Activated naive CD4-positive, alpha-beta T cell treated with anti-CD3 and anti-CD28 coated beads, Interleukin-2, amount 50 U/mL, for 72 hours (primary cell): ENCODE measurements at regions not wholly inside any gene's neighbourhood (a gene's known extent, or its start where the extent isn't known, plus 50 kb on each side); places are given as distances from the start of the nearest gene placed in this dataset.

ENCODE experiments used
- ATAC-seq, 2 donors: fragments of 150-1000 bp; cut with Tn5 transposase; 2 replicates each; pipeline ENCODE4 v1.10.0; 2021; ENCODE audit warnings: mild to moderate bottlenecking in 2 of 2, moderate library complexity in 2 of 2
- DNase-seq, 2 donors: peaks; one replicate each; pipeline ENCODE4 v3.0.0; 2021 to 2022; ENCODE audit warnings: low spot score in 2 of 2
- H3K27ac Mint-ChIP-seq, 2 donors: one replicate each; pipeline ENCODE4 v1.8.0; 2022; ENCODE audit warnings: mild to moderate bottlenecking in 2 of 2, mixed read lengths in 2 of 2
- H3K36me3 Mint-ChIP-seq, 2 donors: one replicate each; pipeline ENCODE4 v1.8.0; 2022; ENCODE audit warnings: mixed read lengths in 2 of 2
- H3K9me3 Mint-ChIP-seq, 2 donors: one replicate each; pipeline ENCODE4 v1.8.0; 2022; ENCODE audit warnings: mixed read lengths in 2 of 2

DNA sequence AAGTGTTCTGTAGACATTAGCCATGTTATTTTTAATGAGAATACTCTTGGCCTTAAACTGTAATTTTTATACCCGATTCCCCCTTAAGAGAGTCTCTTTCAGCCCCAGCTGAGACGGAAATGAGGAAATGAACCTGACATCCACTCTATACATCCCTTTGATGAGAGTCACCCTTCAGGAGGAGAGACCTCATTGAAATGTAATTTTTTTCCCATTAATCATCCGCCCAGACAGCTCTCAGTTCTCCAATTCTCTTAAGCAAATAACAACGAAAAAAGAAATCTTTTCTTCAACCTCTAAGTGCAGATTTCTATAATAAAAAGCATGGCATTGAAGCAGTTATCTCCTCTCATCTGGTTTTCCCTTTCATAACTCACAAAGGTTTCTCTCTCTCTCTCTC, 243.8 kb upstream of the PMEPA1 start:
- no peak for DNase-seq
- Mint-ChIP-seq H3K27ac (no peak overlapping the region), H3K36me3 (no peaks in the 10 kb centered on the region), H3K9me3 (peaks cover 3 to 4% of the 10 kb centered on the region in 2 donors)
- ATAC-seq = no peak

DNA sequence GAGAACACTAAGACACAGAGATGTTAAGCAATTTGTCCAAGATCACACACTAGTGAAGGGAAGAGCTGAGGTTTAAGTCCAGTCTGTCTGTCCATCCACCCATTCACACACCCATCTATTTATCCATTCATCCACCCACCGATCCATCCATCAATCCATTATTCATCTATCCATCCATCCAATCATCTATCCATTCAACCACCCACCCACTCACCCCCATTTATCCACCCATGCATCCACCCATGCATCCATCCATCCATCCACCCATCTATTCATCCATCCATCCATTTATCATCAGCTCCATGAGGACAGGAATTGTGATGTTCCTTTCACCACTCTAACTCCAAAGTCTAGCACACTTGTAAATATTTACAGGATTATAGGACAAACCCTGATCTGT, 242.3 kb upstream of the PMEPA1 start:
- no peak for ATAC-seq

DNA sequence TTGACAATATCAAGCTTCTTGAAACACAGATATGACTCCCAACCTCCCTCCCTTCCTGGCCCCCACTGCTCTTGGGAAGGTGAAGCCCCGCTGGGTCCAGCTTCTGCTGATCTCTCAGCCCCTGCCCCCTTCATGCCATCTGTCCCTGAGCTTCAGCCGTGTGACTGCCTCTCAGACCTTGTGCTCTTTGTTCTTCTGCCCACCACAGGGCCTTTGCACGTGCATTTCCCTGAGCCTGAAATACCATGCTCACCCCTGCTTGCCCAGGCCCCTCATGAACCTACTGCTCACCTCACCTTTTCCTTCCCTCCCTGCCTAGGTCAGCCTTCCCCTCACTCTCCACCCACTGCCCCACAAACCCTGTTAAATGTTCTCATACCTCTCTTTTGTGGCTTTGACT, 241.7 kb upstream of the PMEPA1 start:
- Mint-ChIP-seq H3K27ac (no peak overlapping the region), H3K9me3 (peaks cover 3 to 4% of the 10 kb centered on the region in 2 donors), H3K36me3 (no peaks in the 10 kb centered on the region)
- DNase-seq (no peak), ATAC-seq (no peak)

More for the DNA sequence above, 242.3 kb upstream of the PMEPA1 start:
- Mint-ChIP-seq H3K36me3 (no peaks in the 10 kb centered on the region), H3K9me3 (peaks cover 3 to 4% of the 10 kb centered on the region in 2 donors), H3K27ac (no peak overlapping the region)
- DNase-seq = no peak

DNA sequence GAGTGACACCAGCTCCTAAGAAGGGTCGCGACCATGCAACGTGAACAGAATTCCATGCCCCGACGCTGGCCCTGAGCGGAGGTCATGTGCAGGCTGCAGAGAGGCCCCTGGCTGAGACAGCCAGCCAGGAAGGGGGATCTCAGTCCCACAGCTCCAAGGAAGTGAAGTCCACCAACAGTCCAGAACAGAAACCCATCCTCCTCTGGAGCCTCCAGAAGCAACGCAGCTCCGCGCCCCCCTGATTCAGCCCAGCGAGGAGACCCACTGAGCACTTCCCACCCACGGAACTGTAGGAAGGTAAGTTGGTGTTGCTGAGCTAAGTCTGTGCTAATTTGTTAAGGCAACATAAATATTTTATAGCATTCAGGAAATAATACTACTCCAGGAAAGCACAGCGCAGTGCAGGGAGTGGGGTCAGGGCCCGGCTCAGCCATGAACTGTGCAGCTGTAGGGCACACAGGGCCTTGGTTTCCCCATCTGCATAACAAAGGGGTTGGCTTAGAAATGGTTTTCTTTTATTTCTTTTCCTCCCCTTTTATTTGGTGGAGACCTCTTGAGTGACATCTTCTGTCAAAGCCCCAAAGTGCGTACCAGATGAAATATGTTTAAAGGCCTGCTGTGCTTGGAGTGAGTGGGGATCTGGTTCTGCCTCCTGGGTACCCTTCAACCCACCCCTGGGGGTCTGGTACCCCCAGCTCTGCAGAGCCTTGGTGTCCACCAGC, 241.1 kb upstream of the PMEPA1 start:
- ATAC-seq = no peak
- no peak for DNase-seq
- no peaks in the 10 kb centered on the region for H3K36me3 Mint-ChIP-seq
- no peak overlapping the region for H3K27ac Mint-ChIP-seq
- H3K9me3 Mint-ChIP-seq = peaks cover 3 to 4% of the 10 kb centered on the region in 2 donors

DNA sequence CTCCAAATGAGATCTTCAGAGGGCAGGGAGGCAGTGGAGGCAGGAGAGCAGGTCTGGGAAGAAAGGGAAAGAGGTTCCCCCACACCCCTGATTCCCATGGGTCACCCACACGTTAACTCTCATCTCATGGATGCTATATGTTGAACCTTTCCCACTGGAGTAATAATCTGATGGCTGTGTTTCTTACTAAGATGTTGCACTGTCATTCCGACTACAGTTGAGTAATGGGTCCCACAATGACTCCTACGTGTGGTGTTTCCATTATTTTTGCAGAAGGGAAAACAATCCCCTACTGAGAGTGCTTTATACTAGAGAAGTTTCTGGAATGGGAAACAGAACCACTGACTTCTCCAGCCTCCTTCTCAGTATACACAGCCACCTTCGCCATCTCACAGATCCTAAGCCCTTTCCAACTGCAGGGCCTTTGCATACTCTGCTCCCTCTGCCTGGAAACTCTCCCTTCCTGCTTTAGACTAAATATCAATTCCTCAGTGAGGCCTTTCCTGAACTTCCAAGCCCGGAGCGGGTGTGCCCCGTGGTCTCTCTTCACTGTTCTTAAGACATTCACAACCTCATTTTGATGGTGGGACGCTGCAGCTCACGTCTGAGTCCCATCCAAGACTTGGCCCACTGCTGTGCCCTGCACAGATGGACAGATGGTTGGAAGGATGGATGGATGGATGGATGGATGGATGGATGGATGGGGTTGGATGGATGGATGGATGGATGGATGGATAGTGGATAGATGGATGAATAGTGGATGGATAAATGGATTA, 238.6 kb upstream of the PMEPA1 start:
- DNase-seq = no peak
- ATAC-seq = no peak
- peaks cover 0 to 4% of the 10 kb centered on the region in 2 donors for H3K9me3 Mint-ChIP-seq
- H3K36me3 Mint-ChIP-seq = no peaks in the 10 kb centered on the region
- H3K27ac Mint-ChIP-seq = no peak overlapping the region

DNA sequence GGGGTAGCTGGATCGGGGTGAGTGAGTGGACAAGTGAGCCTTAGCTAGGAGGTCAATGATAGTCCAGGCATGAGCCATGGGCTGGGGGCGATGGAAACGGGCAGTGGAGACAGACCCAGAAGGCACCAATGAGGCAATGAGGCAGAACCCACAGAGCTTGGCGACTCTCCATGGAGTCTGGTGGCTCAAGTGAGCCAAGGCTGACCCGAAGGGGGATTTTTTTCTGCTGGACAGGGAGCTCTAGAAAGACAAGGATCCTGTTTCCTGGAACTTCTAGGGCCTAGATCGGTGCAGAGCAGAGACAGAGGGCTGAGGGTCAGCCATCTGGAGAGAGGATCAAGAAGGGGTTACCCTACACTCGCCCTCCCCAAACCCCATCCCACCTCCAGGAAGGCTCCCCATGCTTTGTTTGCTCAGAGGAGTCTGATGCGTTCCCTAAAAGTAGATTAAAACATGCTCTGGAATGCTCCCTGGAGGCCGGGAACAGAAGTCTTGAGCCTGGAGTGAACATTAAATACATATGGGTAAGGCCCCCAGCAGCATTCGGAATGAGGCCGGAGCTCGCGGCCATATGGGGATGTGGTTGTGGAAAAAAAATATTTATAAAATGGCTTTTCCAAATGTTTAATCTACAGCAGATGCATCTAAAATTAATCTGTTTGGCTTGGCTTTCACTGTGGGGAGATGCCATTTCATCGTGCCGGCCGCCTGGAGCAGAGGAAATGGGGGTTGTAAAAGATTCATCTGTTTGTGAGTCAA, 237.8 kb upstream of the PMEPA1 start:
- ATAC-seq = no peak

DNA sequence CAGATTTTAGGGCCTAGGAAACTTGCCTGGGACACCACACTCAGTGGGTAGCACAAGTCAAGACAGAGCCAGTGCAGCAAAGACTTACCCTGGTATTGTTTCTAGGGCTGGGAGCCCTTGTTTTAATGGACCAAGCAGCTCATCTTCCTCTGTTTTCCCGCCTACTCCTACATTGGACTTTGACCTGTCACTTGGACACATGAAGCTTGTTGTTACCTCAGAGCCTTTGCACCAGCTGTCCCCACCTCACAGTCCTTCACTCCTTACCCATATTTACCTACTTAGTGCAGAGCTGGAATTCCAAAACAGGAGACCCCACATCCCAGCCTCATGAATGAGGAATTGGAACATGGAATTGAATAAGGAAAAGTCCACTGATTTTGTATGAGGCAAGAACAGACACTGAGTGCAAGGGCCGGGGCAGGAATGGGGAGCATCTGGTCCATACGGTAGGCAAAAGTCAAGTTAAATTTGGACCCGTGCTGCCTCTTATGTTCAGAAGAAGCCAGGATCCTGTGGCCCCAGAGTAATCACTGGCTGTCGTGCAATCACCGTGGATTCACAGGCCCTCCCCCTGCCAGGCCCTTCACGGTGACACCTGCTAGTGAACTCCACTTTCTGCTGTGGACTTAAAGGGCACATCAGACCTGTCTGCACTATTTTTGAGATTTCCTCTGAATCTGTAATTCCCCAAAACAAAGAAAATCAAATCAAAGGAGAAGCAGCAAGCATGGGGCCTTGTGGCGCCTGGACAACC, 236.9 kb upstream of the PMEPA1 start:
- no peak for DNase-seq
- peaks cover 0 to 4% of the 10 kb centered on the region in 2 donors for H3K9me3 Mint-ChIP-seq
- ATAC-seq = no peak
- H3K36me3 Mint-ChIP-seq = no peaks in the 10 kb centered on the region
- no peak overlapping the region for H3K27ac Mint-ChIP-seq

More for the DNA sequence above, 237.8 kb upstream of the PMEPA1 start:
- Mint-ChIP-seq H3K9me3 (peaks cover 0 to 4% of the 10 kb centered on the region in 2 donors), H3K36me3 (no peaks in the 10 kb centered on the region), H3K27ac (no peak overlapping the region)
- no peak for DNase-seq

DNA sequence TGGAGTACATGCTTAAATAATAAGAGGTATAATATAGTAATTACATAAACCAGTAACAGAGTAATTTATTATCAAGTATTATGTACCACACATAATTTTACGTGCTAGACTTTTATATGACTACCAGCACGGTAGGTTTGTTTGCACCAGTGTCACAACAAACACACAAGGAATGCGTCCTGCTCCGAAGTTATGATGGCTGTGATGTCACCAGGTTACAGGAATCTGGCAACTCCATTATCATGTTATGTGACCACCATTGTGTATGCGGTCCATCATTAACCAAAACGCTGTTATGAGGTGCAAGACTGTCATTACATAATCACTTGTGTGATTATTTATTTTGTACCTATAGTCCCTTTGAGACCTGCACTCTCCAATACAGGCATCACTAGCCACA, 235.2 kb upstream of the PMEPA1 start:
- Mint-ChIP-seq H3K27ac (no peak overlapping the region), H3K9me3 (peaks cover 0 to 4% of the 10 kb centered on the region in 2 donors), H3K36me3 (no peaks in the 10 kb centered on the region)
- no peak for DNase-seq
- no peak for ATAC-seq

DNA sequence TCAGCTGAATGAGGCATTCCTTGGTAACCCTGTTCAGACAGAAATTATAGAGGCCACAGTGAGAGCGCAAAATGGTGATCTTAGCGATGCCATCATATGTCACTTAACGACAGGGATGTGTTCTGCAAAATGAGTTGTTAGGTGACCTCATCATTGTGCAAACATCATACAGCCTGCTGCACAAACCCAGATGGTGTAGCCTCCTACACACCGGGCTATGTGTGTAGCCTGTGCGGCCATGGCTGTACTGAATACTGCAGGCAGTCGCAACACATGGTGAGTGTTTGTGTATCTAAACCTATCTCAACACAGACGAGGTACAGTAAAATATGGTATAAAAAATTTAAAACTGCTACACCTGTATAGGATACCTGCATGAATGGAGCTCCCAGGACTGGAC, 234.1 kb upstream of the PMEPA1 start:
- H3K9me3 Mint-ChIP-seq = peaks cover 0 to under 1% of the 10 kb centered on the region in 2 donors
- H3K36me3 Mint-ChIP-seq = no peaks in the 10 kb centered on the region
- DNase-seq (no peak), ATAC-seq (no peak)
- no peak overlapping the region for H3K27ac Mint-ChIP-seq

DNA sequence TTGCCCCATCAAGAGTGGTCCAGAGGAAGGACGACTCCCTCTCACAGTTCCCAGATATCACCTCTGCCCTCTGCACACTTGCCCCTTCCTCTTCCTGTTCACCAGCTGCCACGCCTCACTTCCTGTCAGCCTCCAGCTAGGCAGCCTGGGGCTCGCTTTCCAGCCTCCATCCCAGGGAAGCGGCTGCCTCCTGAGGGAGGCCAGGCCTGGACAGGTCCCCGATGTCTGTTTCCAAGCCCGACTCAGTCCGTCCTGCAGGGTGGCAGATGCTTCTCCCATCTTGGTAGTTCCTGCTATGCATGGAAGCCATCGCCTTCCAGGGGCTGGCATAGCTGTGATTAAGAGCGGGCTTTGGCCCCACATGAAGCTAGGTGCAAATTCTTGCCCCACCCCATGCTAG, 233.5 kb upstream of the PMEPA1 start:
- Mint-ChIP-seq H3K9me3 (no peaks in the 10 kb centered on the region), H3K36me3 (no peaks in the 10 kb centered on the region), H3K27ac (no peak overlapping the region)
- DNase-seq (no peak), ATAC-seq (no peak)

DNA sequence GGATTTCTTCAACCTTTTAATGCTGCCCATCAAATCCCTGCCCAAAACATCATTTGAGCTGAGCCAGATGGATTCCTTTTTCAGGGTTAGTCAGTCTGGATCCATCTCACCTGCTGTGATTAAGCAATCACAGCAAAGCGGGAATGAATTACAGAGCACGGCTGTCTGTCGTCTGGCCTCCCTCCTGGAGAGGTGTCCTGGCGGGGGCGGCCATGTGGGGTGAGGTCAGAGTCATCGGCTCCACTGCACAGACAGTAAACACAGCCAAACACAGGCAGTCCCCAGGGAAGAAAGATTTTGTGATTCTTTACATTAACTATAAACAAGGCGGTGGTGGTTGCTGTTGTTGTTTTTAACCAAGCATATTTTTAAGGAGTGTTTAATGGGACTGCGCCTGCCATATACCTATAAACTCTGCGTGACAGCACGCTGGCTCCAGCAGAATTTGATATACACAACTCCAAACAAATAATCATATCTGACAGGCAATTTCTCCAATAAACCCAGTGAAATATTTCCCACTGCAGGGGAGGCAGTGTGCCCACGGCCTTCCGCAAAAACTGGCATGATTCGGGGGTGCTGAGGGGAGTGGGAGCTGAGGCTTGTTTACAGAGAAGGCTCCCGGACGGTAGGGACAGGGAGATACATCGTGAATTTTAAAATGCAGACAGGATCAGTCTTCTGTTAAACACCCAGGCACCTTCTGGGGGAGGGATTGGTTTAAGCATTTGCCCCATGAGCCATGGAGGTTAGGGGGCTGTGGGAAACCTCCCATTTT, 232.0 kb upstream of the PMEPA1 start:
- no peaks in the 10 kb centered on the region for H3K9me3 Mint-ChIP-seq
- H3K27ac Mint-ChIP-seq = no peak overlapping the region
- no peak for DNase-seq
- ATAC-seq = no peak
- no peaks in the 10 kb centered on the region for H3K36me3 Mint-ChIP-seq

DNA sequence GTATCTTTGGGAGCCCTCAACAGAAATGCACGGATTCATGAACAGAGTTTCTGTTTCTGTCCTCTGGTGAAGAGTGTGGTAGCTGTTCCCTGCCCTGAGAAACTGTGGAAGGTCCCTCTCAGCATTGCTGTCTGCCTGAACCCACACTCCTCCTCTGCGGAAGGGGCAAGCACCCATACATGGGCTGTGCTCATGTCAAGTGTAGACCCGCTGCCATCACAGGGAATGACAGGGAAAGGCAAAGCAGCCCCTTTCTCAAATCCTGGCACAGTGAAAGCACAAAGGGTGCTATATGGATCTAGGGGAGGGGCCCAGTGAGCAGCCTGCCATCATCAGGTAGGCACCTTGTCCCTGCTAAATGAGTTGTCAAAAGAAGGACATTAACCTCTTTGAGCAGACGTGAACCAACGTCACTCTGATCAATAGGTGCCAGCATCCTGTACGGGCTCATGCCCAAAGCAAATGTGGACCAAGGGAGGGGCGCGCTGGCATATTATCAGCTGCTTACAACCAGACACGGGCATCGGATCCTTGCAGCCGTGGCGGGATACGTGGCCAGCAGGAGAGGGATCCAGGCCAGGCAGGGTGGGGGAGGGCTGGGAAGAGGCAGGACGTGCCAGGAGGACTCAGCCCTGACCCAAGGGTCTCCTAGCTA, 231.2 kb upstream of the PMEPA1 start:
- ATAC-seq (no peak), DNase-seq (no peak)
- no peaks in the 10 kb centered on the region for H3K36me3 Mint-ChIP-seq
- no peak overlapping the region for H3K27ac Mint-ChIP-seq
- H3K9me3 Mint-ChIP-seq = no peaks in the 10 kb centered on the region

DNA sequence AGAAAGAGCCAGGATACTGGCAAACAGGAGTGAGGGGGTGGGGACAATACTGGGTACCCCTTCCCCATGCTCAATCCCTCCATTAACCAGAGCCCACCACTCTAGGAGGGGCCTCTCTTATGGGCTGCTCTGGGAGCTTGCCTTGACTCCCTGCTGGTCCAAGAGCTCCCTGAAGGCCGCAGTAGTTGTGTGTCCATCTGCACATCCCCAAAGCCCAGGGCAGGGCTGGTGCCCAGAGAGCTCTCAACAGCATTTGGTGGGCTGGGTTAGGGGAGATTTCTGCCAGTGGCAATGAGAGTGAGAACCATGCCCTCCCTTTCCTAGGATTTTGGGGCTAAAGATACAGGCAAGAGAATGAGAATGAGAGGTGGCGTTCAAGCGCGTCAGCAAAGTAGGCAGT, 230.6 kb upstream of the PMEPA1 start:
- ATAC-seq (no peak), DNase-seq (no peak)
- no peaks in the 10 kb centered on the region for H3K9me3 Mint-ChIP-seq
- H3K27ac Mint-ChIP-seq = no peak overlapping the region
- H3K36me3 Mint-ChIP-seq = no peaks in the 10 kb centered on the region

DNA sequence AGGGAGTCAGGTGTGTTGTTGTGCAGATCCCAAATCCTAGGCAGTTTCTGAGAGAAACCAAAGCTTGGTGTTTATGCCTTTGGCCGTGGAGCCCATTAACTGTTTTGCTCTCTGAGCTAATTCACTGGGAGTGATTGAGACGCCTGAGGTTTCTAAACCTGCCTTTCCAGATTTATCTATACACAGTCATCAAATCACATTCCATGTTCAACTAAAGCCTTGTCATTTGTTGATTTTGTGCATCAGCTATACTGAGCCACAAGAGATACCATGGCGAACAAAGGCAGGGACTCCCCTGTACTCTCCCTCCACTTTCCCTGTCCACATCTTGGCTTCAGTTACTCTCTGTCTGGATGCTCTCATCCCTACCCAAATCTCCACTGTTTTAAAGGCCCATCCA, 229.7 kb upstream of the PMEPA1 start:
- no peak for ATAC-seq
- no peaks in the 10 kb centered on the region for H3K36me3 Mint-ChIP-seq
- no peaks in the 10 kb centered on the region for H3K9me3 Mint-ChIP-seq
- no peak for DNase-seq
- no peak overlapping the region for H3K27ac Mint-ChIP-seq

DNA sequence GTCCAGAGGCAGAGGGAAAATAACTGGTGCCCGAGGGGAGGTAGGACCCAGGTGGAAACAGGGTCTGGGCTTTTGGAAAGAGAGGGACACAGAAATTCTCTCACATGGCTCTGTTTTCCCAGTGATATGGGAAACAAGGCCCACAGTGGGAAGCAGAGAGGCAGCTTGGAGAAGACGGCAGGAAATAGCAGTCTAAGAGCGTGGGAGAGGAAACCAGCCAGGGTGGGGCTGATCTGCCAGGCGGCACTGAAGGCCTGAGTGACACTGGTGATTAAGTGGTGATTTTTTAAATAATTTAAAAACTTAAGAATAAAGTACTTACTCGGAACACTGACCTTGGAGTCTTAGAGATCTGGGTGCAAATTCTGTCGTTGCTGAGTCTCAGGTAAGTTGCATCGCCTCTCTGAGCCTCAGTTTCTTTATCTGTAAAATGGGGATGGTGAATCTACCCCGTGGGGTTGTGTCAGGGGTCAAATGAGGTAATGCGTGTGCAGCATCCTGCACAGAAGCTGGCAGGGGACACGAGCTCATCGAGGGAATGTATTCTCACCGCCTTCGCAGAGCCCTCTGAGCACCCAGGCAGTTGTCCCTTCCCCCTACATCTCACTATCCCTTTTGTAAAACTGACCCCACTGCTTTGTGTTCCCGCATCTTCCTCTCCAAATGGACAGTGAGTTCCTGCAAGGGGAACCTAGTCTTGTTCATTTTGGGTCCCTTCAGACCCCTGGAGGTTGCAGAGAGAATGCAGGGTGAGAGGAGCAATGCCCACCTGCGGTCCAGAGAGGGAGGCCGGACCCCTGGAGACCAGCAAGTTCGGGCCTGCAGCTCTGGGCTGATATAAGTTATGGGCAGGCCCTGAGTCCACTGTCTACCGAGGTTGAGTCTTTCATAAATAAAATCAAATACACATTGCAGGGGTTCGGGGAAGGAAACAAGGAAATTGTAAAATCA, 228.6 kb upstream of the PMEPA1 start:
- ATAC-seq (no peak), DNase-seq (no peak)
- H3K27ac Mint-ChIP-seq = no peak overlapping the region
- H3K36me3 Mint-ChIP-seq = no peaks in the 10 kb centered on the region
- no peaks in the 10 kb centered on the region for H3K9me3 Mint-ChIP-seq
